ENCODE measurements at regions not wholly inside any gene's neighbourhood (a gene's known extent, or its start where the extent isn't known, plus 50 kb on each side); places are given as distances from the start of the nearest gene placed in this dataset.

DNA sequence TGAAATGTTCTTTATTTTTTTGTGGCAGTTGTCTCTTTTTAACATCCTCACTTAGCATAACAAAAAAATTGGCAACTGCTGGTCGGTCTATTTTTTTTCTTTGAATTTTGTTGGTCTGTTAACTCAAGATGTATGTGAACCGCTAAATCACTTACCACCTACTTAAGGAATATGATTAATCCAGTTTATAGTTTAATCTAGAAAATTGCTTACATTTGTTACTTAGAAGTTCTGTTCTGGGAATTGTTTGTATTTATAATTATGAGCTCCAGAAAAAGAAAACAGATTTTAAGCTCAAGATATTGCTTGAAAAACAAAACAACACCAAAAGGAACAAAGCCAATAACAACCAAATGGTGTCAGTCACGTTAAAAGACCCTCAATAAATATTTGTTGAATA lies 66.1 kb upstream of the KLHL13 start (continued):
- TF ChIP-seq, protein P1, sequence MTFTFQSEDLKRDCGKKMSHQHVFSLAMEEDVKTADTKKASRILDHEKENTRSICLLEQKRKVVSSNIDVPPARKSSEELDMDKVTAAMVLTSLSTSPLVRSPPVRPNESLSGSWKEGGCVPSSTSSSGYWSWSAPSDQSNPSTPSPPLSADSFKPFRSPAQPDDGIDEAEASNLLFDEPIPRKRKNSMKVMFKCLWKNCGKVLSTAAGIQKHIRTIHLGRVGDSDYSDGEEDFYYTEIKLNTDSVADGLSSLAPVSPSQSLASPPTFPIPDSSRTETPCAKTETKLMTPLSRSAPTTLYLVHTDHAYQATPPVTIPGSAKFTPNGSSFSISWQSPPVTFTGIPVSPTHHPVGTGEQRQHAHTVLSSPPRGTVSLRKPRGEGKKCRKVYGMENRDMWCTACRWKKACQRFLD (CRISPR knock-in tag; IDR thresholded peaks at IDR 0.05; ENCODE audit: borderline replicate concordance) = no peak
- no peak for TF ChIP-seq ZNF33A (CRISPR knock-in tag; IDR thresholded peaks at IDR 0.05; ENCODE audit: borderline replicate concordance)

GRCh38 chrX:118183606-118184005 lies 67.0 kb upstream of the KLHL13 start:
- in situ Hi-C loops (cut with HindIII; ENCODE audit: extremely low pct_ligation_motif_present, low pct_unique_long_range_greater_than_20kb) (no loop called here), intact Hi-C loops (cut with micrococcal nuclease; ENCODE audit: unreplicated experiment) (no loop called here)
- H3K36me3 ChIP-seq (replicated peaks in 1 of 2; ENCODE audit: control insufficient read depth in 1 of 2, insufficient read depth in 2 of 2, low read length in 2 of 2) = no peaks in the 10 kb centered on the region
- H4K20me1 ChIP-seq (ENCODE audit: insufficient read depth, low read length) = no peaks in the 10 kb centered on the region
- FAIRE-seq (peak; percentile 39), ATAC-seq (no peak), DNase-seq (ENCODE audit: low spot score) (no peak)
- H3K9me3 ChIP-seq (ENCODE audit: low read length) = no peaks in the 10 kb centered on the region
- H3K27me3 ChIP-seq (ENCODE audit: control insufficient read depth in 1 of 2, insufficient read depth in 2 of 2, low read length in 2 of 2) = no peaks in the 10 kb centered on the region
- ChIA-PET CTCF (ENCODE audit: low intra/inter-chr PET ratio, low total read pairs) (no interaction called here), POLR2A (no interaction called here)
- H3K79me2 ChIP-seq (ENCODE audit: insufficient read depth, low read length) = no peaks in the 10 kb centered on the region
- no peak overlapping the region for H3K9ac ChIP-seq (ENCODE audit: insufficient read depth, low read depth, low read length)
- no peak overlapping the region for H3K4me3 ChIP-seq (replicated peaks in 1 of 3; ENCODE audit: insufficient read depth in 1 of 3, low read depth in 2 of 3, low read length in 3 of 3)
- no peaks in the 10 kb centered on the region for H3K4me1 ChIP-seq (ENCODE audit: insufficient read depth, low read length)
- no peak overlapping the region for H2AFZ ChIP-seq (ENCODE audit: low read length)
- H3K27ac ChIP-seq (ENCODE audit: extremely low read length, insufficient read depth, low read length) = no peak overlapping the region
- no peak overlapping the region for H3K4me2 ChIP-seq (ENCODE audit: low read depth, low read length)
- peak; percentile 23 for TF ChIP-seq CTCF (CRISPR knock-in tag; IDR thresholded peaks at IDR 0.05)
- TF ChIP-seq ZNF382 (CRISPR knock-in tag; IDR thresholded peaks at IDR 0.05; ENCODE audit: borderline replicate concordance) = no peak
- peak; percentile 32 for TF ChIP-seq STAG1 (CRISPR knock-in tag; IDR thresholded peaks at IDR 0.05)
- TF ChIP-seq, protein P2, sequence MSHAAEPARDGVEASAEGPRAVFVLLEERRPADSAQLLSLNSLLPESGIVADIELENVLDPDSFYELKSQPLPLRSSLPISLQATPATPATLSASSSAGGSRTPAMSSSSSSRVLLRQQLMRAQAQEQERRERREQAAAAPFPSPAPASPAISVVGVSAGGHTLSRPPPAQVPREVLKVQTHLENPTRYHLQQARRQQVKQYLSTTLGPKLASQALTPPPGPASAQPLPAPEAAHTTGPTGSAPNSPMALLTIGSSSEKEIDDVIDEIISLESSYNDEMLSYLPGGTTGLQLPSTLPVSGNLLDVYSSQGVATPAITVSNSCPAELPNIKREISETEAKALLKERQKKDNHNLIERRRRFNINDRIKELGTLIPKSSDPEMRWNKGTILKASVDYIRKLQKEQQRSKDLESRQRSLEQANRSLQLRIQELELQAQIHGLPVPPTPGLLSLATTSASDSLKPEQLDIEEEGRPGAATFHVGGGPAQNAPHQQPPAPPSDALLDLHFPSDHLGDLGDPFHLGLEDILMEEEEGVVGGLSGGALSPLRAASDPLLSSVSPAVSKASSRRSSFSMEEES (CRISPR knock-in tag; IDR thresholded peaks at IDR 0.05) = no peak
- no peak for TF ChIP-seq JUND (CRISPR knock-in tag; IDR thresholded peaks at IDR 0.05)
- BruUV-seq (replicated peaks) = no TSS peak
- WGBS (ENCODE audit: low lambda C conversion rate) = 7% methylated on average over 1 of the region's 1 CpG

Data from HepG2 (cell line).